Endothelial cell of umbilical vein (primary cell): ENCODE measurements at regions not wholly inside any gene's neighbourhood (a gene's known extent, or its start where the extent isn't known, plus 50 kb on each side); places are given as distances from the start of the nearest gene placed in this dataset.

Source experiments
- BruUV-seq: library from RNA; stranded (reverse); fragments of 400-500 nt; replicated peaks from 2 replicates; lab custom pipeline; 2021; lab: Mats Ljungman, UMichigan
- CTCF ChIA-PET: fragments of 300-600, 350-600 bp; sonication (Branson Sonifier 250); formaldehyde crosslinking; loops from one replicate; lab custom pipeline; 2021; ENCODE audit warnings: antibody characterized with exemption, inconsistent platforms; lab: Charles Lee
- POLR2A ChIA-PET: fragments of 300-600, 350-600 bp; sonication (Branson Sonifier 250); formaldehyde crosslinking; loops from one replicate; lab custom pipeline; 2021; ENCODE audit warnings: antibody characterized with exemption, inconsistent platforms; lab: Charles Lee
- DNase-seq: peaks from one replicate; pipeline ENCODE4 v3.0.0-alpha.2; 2011; ENCODE audit warnings: low read depth, low spot score
- FAIRE-seq: peaks from 2 replicates; lab custom pipeline; 2011; peaks lifted over from hg19 to GRCh38; lab: Jason Lieb, UNC
- H2AFZ ChIP-seq: 2 replicates; pipeline ENCODE4 v1.6.0; 2012; ENCODE audit warnings: low read depth, low read length, control low read depth, inconsistent platforms
- H3K27ac ChIP-seq: 2 replicates; pipeline ENCODE4 v1.5.1; 2011; ENCODE audit warnings: low read depth, mild to moderate bottlenecking, control low read depth, low read length, moderate library complexity; ENCODE audit not compliant: insufficient read depth
- H3K27me3 ChIP-seq, 2 experiments: 2 replicates each; pipeline versions ENCODE4 v1.6.0 to v1.6.1; 2011; ENCODE audit warnings: low read length in 2 of 2, mixed read lengths in 1 of 2; ENCODE audit not compliant: control insufficient read depth in 2 of 2, insufficient read depth in 2 of 2
- H3K36me3 ChIP-seq, 2 experiments: 2 replicates in 1 of 2; 3 replicates in 1 of 2; pipeline ENCODE4 v1.5.1; 2011; ENCODE audit warnings: low read length in 2 of 2, mild to moderate bottlenecking in 1 of 2, moderate library complexity in 1 of 2; ENCODE audit not compliant: control insufficient read depth in 2 of 2, insufficient read depth in 2 of 2; ENCODE audit errors: extremely low read depth in 1 of 2
- H3K4me1 ChIP-seq: 3 replicates; pipeline ENCODE4 v1.5.1; 2011; ENCODE audit warnings: mild to moderate bottlenecking, low read length; ENCODE audit not compliant: control insufficient read depth, insufficient read depth; ENCODE audit errors: extremely low read depth
- H3K4me2 ChIP-seq: 2 replicates; pipeline ENCODE4 v1.6.1; 2011; ENCODE audit warnings: low read length, control low read depth, mixed read lengths; ENCODE audit not compliant: insufficient read depth
- H3K4me3 ChIP-seq, 3 experiments: fragments of 200-600 bp in 1 of 3; sonication (generic), shearing (Covaris generic) in 1 of 3; replicated peaks in 1 of 3; 2 replicates each; pipeline ENCODE4 v1.5.1; 2011 to 2016; ENCODE audit warnings: control low read depth in 3 of 3, low read length in 3 of 3, mild to moderate bottlenecking in 2 of 3, inconsistent platforms in 1 of 3, low read depth in 1 of 3, moderate library complexity in 1 of 3; ENCODE audit not compliant: insufficient read depth in 1 of 3
- H3K79me2 ChIP-seq: 2 replicates; pipeline ENCODE4 v1.6.0; 2012; ENCODE audit warnings: low read length, inconsistent platforms; ENCODE audit not compliant: control insufficient read depth, insufficient read depth
- H3K9ac ChIP-seq: replicated peaks from 2 replicates; pipeline ENCODE3; 2011; ENCODE audit warnings: low read length, control low read depth; ENCODE audit not compliant: insufficient read depth; ENCODE audit errors: extremely low read depth
- H3K9me1 ChIP-seq: replicated peaks from 3 replicates; pipeline ENCODE4 v1.6.0; 2011; ENCODE audit warnings: mild to moderate bottlenecking, low read length; ENCODE audit not compliant: control insufficient read depth, insufficient read depth; ENCODE audit errors: extremely low read depth
- H3K9me3 ChIP-seq: replicated peaks from 2 replicates; pipeline ENCODE4 v1.5.1; 2012; ENCODE audit warnings: low read length, inconsistent platforms; ENCODE audit not compliant: control insufficient read depth, insufficient read depth
- H4K20me1 ChIP-seq: replicated peaks from 2 replicates; pipeline ENCODE3; 2011; ENCODE audit warnings: mild to moderate bottlenecking, low read length; ENCODE audit not compliant: control insufficient read depth, insufficient read depth; ENCODE audit errors: extremely low read depth
- EZH2 ChIP-seq: IDR thresholded peaks from 2 replicates; pipeline ENCODE4 v1.6.1; 2012; ENCODE audit warnings: borderline replicate concordance, low read depth, mild to moderate bottlenecking, moderate library complexity, low read length, inconsistent platforms; ENCODE audit not compliant: severe bottlenecking
- GATA2 ChIP-seq: IDR thresholded peaks from 2 replicates; pipeline ENCODE4 v1.7.0; 2011; ENCODE audit warnings: low read depth, mild to moderate bottlenecking, moderate library complexity, mixed read lengths, low read length; ENCODE audit not compliant: insufficient read length, insufficient read depth
- JUN ChIP-seq: IDR thresholded peaks from 2 replicates; pipeline ENCODE4 v1.6.1; 2011; ENCODE audit warnings: borderline replicate concordance, low read depth; ENCODE audit not compliant: insufficient read length, insufficient read depth
- MYC ChIP-seq: IDR thresholded peaks from one replicate; pipeline ENCODE4 v1.6.1; 2011; ENCODE audit warnings: mild to moderate bottlenecking, low read depth, low read length
- POLR2A ChIP-seq: IDR thresholded peaks from 2 replicates; pipeline ENCODE4 v1.6.1; 2012; ENCODE audit warnings: low read depth, mild to moderate bottlenecking, control low read depth, low read length
- dilution Hi-C: fragments of 300-500 bp; cut with MboI; formaldehyde crosslinking; loops from one replicate; pipeline ENCODE4 v1.15.0; 2019; ENCODE audit warnings: low sequenced_read_pairs; ENCODE audit not compliant: extremely low pct_ligation_motif_present
- intact Hi-C: fragments of 100-400 bp; cut with micrococcal nuclease; formaldehyde crosslinking; loops from one replicate; pipeline ENCODE4 v1.10.0; 2022

GRCh38 chr1:162956922-162957321 is 95.9 kb upstream of the CCDC190 start:
- H2AFZ ChIP-seq = no peak overlapping the region
- CTCF ChIA-PET = interaction anchor here (1.2 kb wide), 2 partner anchors 112 to 114 kb away, joined by 3 read pairs; partner anchors contain the start of gene RGS4
- intact Hi-C loops = no loop called here

GRCh38 chr1:162954824-162955223 is 93.8 kb upstream of the CCDC190 start:
- ChIA-PET CTCF (no interaction called here), POLR2A (no interaction called here)
- Histone ChIP-seq H3K9me3 (no peaks in the 10 kb centered on the region), H3K9ac (no peak overlapping the region), H3K79me2 (no peaks in the 10 kb centered on the region), H3K9me1 (no peaks in the 10 kb centered on the region), H3K4me1 (peaks cover 10% of the 10 kb centered on the region), H4K20me1 (no peaks in the 10 kb centered on the region), H3K27me3 (no peaks in the 10 kb centered on the region), H2AFZ (no peak overlapping the region), H3K36me3 (no peaks in the 10 kb centered on the region), H3K4me3 (no peak overlapping the region), H3K4me2 (no peak overlapping the region), H3K27ac (no peak overlapping the region)
- DNase-seq (no peak), FAIRE-seq (no peak)
- intact Hi-C loops (no loop called here), dilution Hi-C loops (no loop called here)
- TF ChIP-seq POLR2A = no peak
- no TSS peak for BruUV-seq

More at GRCh38 chr1:162956922-162957321, 95.9 kb upstream of the CCDC190 start:
- H3K9me3 ChIP-seq = no peaks in the 10 kb centered on the region
- DNase-seq (no peak), FAIRE-seq (no peak)
- H3K4me2 ChIP-seq = no peak overlapping the region
- H3K9ac ChIP-seq = no peak overlapping the region
- H4K20me1 ChIP-seq = no peaks in the 10 kb centered on the region
- BruUV-seq = no TSS peak
- peaks cover 2% of the 10 kb centered on the region for H3K4me1 ChIP-seq
- H3K79me2 ChIP-seq = no peaks in the 10 kb centered on the region
- H3K27me3 ChIP-seq = no peaks in the 10 kb centered on the region
- dilution Hi-C loops = no loop called here
- TF ChIP-seq MYC (no peak), POLR2A (no peak), GATA2 (no peak), EZH2 (no peak), JUN (no peak)
- H3K36me3 ChIP-seq = no peaks in the 10 kb centered on the region
- no peak overlapping the region for H3K27ac ChIP-seq
- POLR2A ChIA-PET = no interaction called here
- H3K9me1 ChIP-seq = no peaks in the 10 kb centered on the region
- no peak overlapping the region for H3K4me3 ChIP-seq
